Prostate gland (tissue), 2 donors: ENCODE measurements at regions not wholly inside any gene's neighbourhood (a gene's known extent, or its start where the extent isn't known, plus 50 kb on each side); places are given as distances from the start of the nearest gene placed in this dataset.

ENCODE experiments used
- DNase-seq: peaks from one replicate; pipeline ENCODE4 v3.0.0-alpha.2; 2019; ENCODE audit warnings: low spot score
- H3K27ac ChIP-seq, 2 donors: fragments of 200-600 bp; sonication (generic); 2 replicates each; pipeline ENCODE4 v1.5.1; 2017 to 2019
- H3K27me3 ChIP-seq: fragments of 200-600 bp; sonication (generic); replicated peaks from 2 replicates; pipeline ENCODE4 v1.5.1; 2019; ENCODE audit not compliant: insufficient read depth
- H3K36me3 ChIP-seq, 2 donors: fragments of 200-600 bp; sonication (generic); 1 replicate in 1 of 2; 2 replicates in 1 of 2; pipeline versions ENCODE4 v1.5.1 to v1.8.1; 2017 to 2019
- H3K4me1 ChIP-seq: fragments of 200-600 bp; sonication (generic); replicated peaks from 2 replicates; pipeline ENCODE4 v1.5.1; 2019
- H3K4me3 ChIP-seq, 2 donors: fragments of 200-600 bp; sonication (generic); 2 replicates each; pipeline ENCODE4 v1.5.1; 2017 to 2019
- H3K9me3 ChIP-seq: fragments of 200-600 bp; sonication (generic); 2 replicates; pipeline ENCODE4 v1.5.1; 2017
- POLR2A ChIP-seq: fragments of 450-650 bp; IDR thresholded peaks from one replicate; pipeline ENCODE4 v1.6.1; 2016; ENCODE audit warnings: antibody characterized with exemption, mild to moderate bottlenecking
- POLR2AphosphoS5 ChIP-seq: sonication (generic); formaldehyde crosslinking; IDR thresholded peaks from one replicate; pipeline ENCODE4 v1.6.1; 2017; ENCODE audit warnings: antibody characterized with exemption
- WGBS: methylation state at CpG from one replicate; pipeline ENCODE4 v1.1.5; 2018; 5-methylcytosine and 5-hydroxymethylcytosine counted together
- intact Hi-C: fragments of 100-400 bp; cut with DNase I; formaldehyde crosslinking; loops from one replicate; pipeline ENCODE4 v1.14.2; 2022
- TF ChIP-seq, protein P1 (sequence below), 4 experiments: fragments of 200-600 bp in 2 of 4; fragments of 450-650 bp in 2 of 4; sonication (generic) in 2 of 4; IDR thresholded peaks; 1 replicate in 3 of 4; 2 replicates in 1 of 4; pipeline ENCODE4 v1.5.1; 2016 to 2019; ENCODE audit warnings: antibody characterized with exemption in 4 of 4, mild to moderate bottlenecking in 2 of 4, moderate library complexity in 2 of 4

DNA sequence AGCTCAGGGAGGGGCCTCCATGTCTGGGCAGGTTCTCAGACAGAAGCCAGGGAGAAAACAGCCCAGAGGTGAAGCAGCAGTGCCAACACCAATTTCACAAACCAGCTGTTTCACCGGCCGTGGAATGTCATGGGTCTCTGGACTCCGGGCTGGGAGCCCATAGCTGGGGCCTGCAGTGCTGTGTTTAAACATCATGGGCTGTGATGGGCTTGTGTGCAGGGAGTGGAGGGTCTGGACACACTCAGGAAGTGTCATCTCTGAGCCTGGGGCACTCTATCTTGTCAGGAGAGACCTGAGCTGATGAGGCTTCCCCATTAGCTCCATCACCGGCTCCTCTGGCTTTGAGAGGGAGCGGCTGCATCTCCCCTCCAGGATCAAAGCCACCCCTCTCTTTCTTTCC, 173.6 kb upstream of the IGSF21 start:
- no peaks in the 10 kb centered on the region for H3K4me1 ChIP-seq
- intact Hi-C loops = no loop called here
- H3K36me3 ChIP-seq = no peaks in the 10 kb centered on the region
- no peaks in the 10 kb centered on the region for H3K9me3 ChIP-seq
- WGBS = 37% methylated on average over 5 of the region's 5 CpGs
- no peak overlapping the region for H3K27ac ChIP-seq
- no peak overlapping the region for H3K4me3 ChIP-seq
- no peak for DNase-seq
- H3K27me3 ChIP-seq = peaks cover 6% of the 10 kb centered on the region
- no peak for TF ChIP-seq POLR2AphosphoS5
- TF ChIP-seq, protein P1, sequence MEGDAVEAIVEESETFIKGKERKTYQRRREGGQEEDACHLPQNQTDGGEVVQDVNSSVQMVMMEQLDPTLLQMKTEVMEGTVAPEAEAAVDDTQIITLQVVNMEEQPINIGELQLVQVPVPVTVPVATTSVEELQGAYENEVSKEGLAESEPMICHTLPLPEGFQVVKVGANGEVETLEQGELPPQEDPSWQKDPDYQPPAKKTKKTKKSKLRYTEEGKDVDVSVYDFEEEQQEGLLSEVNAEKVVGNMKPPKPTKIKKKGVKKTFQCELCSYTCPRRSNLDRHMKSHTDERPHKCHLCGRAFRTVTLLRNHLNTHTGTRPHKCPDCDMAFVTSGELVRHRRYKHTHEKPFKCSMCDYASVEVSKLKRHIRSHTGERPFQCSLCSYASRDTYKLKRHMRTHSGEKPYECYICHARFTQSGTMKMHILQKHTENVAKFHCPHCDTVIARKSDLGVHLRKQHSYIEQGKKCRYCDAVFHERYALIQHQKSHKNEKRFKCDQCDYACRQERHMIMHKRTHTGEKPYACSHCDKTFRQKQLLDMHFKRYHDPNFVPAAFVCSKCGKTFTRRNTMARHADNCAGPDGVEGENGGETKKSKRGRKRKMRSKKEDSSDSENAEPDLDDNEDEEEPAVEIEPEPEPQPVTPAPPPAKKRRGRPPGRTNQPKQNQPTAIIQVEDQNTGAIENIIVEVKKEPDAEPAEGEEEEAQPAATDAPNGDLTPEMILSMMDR (IDR thresholded peaks at IDR 0.05) = no peak
- no peak for TF ChIP-seq POLR2A

DNA sequence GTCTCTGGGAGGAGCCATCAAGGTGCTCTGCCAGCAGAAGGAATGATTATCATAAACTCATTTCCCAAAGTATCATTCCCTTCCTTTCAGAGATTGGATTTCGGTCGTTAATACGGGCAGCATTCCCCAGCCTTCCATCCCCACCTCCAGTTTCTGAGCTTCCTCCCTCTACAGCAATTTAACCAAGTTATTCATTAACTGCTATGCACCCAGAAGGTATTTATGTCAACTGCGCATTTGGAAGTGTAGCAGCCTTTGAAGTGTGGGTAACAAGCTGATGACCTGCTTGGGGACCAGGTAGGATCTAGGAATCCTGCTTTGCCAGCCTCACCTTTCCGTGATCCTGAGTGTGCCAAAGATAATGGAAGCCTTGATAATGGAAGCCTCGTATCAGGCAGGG, 172.4 kb upstream of the IGSF21 start:
- Histone ChIP-seq H3K27me3 (peaks cover 6% of the 10 kb centered on the region), H3K4me3 (no peak overlapping the region), H3K9me3 (no peaks in the 10 kb centered on the region), H3K36me3 (no peaks in the 10 kb centered on the region), H3K27ac (no peak overlapping the region), H3K4me1 (no peaks in the 10 kb centered on the region)
- WGBS = 29% methylated on average over 6 of the region's 6 CpGs
- no peak for DNase-seq
- intact Hi-C loops = no loop called here
- TF ChIP-seq POLR2AphosphoS5 = no peak
- TF ChIP-seq, protein P1 (IDR thresholded peaks at IDR 0.05) = no peak
- no peak for TF ChIP-seq POLR2A

DNA sequence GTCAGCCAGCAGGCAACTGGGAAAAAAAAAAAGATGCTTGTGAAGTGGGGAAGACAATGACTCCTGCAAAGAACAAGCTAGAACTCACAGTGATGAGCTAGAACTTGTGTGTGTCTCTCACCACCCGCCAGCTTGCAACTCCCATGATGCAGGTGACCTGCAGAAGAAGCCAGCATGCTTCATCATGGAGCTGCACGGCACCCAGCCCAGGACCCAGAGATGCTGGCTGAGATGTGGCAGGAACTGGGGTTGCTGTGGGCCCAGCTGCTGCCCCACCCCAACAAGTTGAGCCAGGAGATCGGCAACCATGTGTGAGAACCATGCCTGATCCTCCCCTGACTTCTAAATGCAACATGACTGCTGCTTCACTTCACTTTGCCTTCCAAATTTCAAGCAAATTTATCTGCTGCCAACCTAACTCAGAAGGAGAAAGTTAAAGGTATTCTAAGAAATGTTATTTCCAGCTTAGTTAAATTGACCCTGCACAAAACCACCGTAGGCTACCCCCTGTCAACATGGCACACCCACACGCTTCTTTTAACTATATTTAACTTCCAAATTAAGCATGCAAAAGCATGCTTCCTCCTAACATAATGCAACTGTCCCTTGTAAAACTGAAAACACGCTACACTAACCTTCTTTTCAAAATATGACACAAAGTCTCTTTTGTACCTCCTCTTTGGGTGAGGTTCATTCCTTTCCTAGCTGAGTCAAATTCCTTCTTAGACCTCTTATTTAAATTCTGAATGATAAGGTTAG, 166.0 kb upstream of the IGSF21 start:
- no peaks in the 10 kb centered on the region for H3K9me3 ChIP-seq
- H3K27me3 ChIP-seq = no peaks in the 10 kb centered on the region
- no peak for DNase-seq
- intact Hi-C loops = no loop called here
- no peak overlapping the region for H3K4me3 ChIP-seq
- H3K36me3 ChIP-seq = no peaks in the 10 kb centered on the region
- WGBS = 43% methylated on average over 6 of the region's 6 CpGs
- H3K4me1 ChIP-seq = no peaks in the 10 kb centered on the region
- no peak overlapping the region for H3K27ac ChIP-seq
- TF ChIP-seq, protein P1 (IDR thresholded peaks at IDR 0.05) = no peak
- TF ChIP-seq POLR2A (no peak), POLR2AphosphoS5 (no peak)

DNA sequence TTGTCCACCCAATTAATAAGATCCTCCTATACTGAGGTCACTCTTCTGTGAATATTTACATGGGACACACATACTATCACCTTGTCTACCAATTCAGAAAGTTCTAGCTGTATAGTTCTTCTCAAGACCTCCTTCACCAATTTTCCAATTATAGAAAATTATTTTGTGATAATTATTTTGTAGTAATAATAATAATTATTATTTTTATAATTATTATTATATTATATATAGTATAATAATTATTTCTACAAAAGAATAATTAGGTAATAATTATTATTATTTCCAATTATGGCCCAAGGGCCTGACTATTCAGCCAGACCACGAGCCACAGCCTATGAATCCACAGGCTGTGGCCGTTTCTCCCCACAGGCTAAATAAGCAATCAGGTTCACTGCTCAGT, 164.1 kb upstream of the IGSF21 start:
- DNase-seq = no peak
- H3K9me3 ChIP-seq = no peaks in the 10 kb centered on the region
- intact Hi-C loops = no loop called here

More for the DNA sequence above, 164.1 kb upstream of the IGSF21 start:
- H3K36me3 ChIP-seq = no peaks in the 10 kb centered on the region
- H3K27me3 ChIP-seq = peaks cover 2% of the 10 kb centered on the region
- H3K27ac ChIP-seq = no peak overlapping the region
- 84% methylated on average over 2 of the region's 2 CpGs for WGBS
- no peak overlapping the region for H3K4me3 ChIP-seq
- no peaks in the 10 kb centered on the region for H3K4me1 ChIP-seq
- no peak for TF ChIP-seq POLR2A
- no peak for TF ChIP-seq POLR2AphosphoS5
- TF ChIP-seq, protein P1 (IDR thresholded peaks at IDR 0.05) = no peak
